Activated CD4-positive, alpha-beta T cell treated with anti-CD3 and anti-CD28 coated beads, Interleukin-2, amount 10 ng/mL, durations not matched to agents 7 days and 5 days (primary cell): ENCODE measurements at regions not wholly inside any gene's neighbourhood (a gene's known extent, or its start where the extent isn't known, plus 50 kb on each side); places are given as distances from the start of the nearest gene placed in this dataset.

Source experiments
- CTCF ChIA-PET: fragments of 350-600 bp; sonication (Branson Sonifier 250); formaldehyde crosslinking; loops from one replicate; lab custom pipeline; 2021; ENCODE audit warnings: antibody characterized with exemption; lab: Charles Lee
- POLR2A ChIA-PET: fragments of 350-600 bp; sonication (Branson Sonifier 250); formaldehyde crosslinking; loops from one replicate; lab custom pipeline; 2021; ENCODE audit warnings: antibody characterized with exemption; lab: Charles Lee
- DNase-seq: peaks from one replicate; pipeline ENCODE4 v3.0.0-alpha.2; 2020
- H3K27ac Mint-ChIP-seq: one replicate; pipeline ENCODE4 v1.8.0; 2021; ENCODE audit warnings: mild to moderate bottlenecking, moderate library complexity, mixed read lengths
- H3K27me3 Mint-ChIP-seq: one replicate; pipeline ENCODE4 v1.8.0; 2021; ENCODE audit warnings: mixed read lengths
- H3K36me3 Mint-ChIP-seq: one replicate; pipeline ENCODE4 v1.8.0; 2021; ENCODE audit warnings: low read depth, mixed read lengths
- H3K4me1 Mint-ChIP-seq: one replicate; pipeline ENCODE4 v1.8.0; 2021; ENCODE audit warnings: mixed read lengths
- H3K4me3 Mint-ChIP-seq: one replicate; pipeline ENCODE4 v1.8.0; 2021; ENCODE audit warnings: mild to moderate bottlenecking, moderate library complexity, mixed read lengths
- H3K9me3 Mint-ChIP-seq: one replicate; pipeline ENCODE4 v1.8.0; 2021; ENCODE audit warnings: mixed read lengths

DNA sequence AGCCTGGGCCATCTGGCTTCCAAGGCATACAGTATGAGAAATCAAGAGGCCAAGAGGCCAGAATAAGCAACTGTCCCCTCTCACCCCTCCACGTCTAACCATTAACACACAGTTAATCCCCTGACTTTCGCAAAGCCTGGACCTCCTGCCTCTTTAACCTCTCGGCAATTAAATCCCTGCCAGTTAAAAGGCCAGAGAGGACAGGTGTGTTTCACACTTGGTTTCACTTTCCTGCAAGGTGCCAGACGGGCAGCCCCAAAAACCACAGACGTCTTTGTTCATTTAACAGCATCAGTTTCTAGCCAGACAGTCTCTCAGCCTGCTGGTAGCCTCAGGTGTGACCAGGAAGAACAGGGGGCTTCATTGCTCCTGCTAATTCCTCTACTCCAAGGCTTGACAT, 91.1 kb upstream of the KIT start:
- Mint-ChIP-seq H3K27me3 (no peaks in the 10 kb centered on the region), H3K36me3 (no peaks in the 10 kb centered on the region), H3K9me3 (no peaks in the 10 kb centered on the region), H3K4me1 (peaks cover 7% of the 10 kb centered on the region), H3K4me3 (no peak overlapping the region), H3K27ac (no peak overlapping the region)
- ChIA-PET CTCF (no interaction called here), POLR2A (no interaction called here)
- peak; percentile 9 for DNase-seq

DNA sequence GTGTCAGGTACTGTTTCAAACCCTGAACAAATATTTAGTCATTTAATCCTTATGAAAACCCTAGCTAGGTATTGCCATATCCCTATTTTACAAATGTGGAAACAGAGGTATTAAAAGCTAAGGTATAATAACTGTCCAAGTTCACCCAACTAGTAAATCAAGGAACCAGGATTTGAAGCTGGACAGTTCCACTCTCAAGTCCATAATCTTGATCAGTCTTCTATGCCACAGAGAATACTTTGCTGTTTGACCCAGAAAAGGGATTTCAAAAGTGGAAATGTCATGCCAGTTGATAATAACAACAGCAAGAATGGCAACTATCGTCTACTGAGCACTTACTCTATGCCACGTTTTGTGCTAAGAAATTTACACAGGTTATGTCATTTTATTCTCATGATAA, 90.4 kb upstream of the KIT start:
- POLR2A ChIA-PET: no interaction called here
- no peaks in the 10 kb centered on the region for H3K9me3 Mint-ChIP-seq
- H3K27me3 Mint-ChIP-seq: no peaks in the 10 kb centered on the region
- no peak overlapping the region for H3K4me3 Mint-ChIP-seq
- H3K36me3 Mint-ChIP-seq: no peaks in the 10 kb centered on the region
- CTCF ChIA-PET: no interaction called here
- H3K4me1 Mint-ChIP-seq: peaks cover 7% of the 10 kb centered on the region
- no peak for DNase-seq
- H3K27ac Mint-ChIP-seq: no peak overlapping the region

DNA sequence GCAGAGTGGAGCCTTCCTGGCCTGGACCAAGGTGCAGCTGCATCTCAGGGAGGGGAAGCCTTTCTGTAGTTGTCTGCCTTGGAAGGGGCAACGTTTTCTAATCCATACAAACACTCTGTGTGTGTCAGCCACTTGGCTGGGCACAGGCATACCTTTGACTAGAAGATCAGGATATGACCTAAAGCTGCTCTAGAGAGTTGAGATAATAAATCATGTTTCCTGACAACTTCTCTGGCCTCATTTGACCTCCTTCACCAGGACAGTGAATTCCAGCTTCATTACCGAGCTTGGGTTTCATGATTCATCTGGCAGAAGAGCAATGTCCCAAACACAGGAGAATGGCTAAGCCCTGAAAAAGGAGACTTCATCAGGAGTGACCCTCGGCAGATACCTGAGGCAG, 89.6 kb upstream of the KIT start:
- Mint-ChIP-seq H3K27me3 (no peaks in the 10 kb centered on the region), H3K36me3 (no peaks in the 10 kb centered on the region), H3K4me1 (peaks cover 7% of the 10 kb centered on the region), H3K9me3 (no peaks in the 10 kb centered on the region), H3K4me3 (no peak overlapping the region), H3K27ac (no peak overlapping the region)
- ChIA-PET POLR2A (no interaction called here), CTCF (no interaction called here)
- DNase-seq: no peak

DNA sequence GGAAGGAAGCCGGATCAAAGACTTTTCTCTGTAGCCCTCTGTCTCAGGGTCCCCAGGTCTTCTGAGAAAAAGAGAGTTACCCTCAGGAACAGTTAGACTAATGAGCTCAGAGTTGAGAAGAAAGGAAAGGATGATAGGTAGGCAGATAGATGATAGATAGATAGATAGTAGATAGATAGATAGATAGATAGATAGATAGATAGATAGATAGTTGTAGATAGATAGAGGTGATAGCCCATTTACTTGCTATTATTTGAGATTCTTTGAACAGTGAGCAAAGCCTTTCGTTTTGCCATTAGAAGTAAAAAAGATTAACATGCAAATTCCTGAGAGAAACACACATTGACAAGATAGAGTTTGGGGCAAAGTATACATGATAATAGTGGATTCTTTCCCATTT, 86.9 kb upstream of the KIT start:
- ChIA-PET POLR2A (no interaction called here), CTCF (interaction anchor here (0.5 kb wide), 1 partner anchor 11 kb away, joined by 3 read pairs; no protein-coding TSS in a partner anchor)
- Mint-ChIP-seq H3K4me3 (no peak overlapping the region), H3K27ac (no peak overlapping the region), H3K27me3 (no peaks in the 10 kb centered on the region), H3K9me3 (no peaks in the 10 kb centered on the region), H3K36me3 (no peaks in the 10 kb centered on the region), H3K4me1 (peaks cover 7% of the 10 kb centered on the region)
- DNase-seq: no peak

DNA sequence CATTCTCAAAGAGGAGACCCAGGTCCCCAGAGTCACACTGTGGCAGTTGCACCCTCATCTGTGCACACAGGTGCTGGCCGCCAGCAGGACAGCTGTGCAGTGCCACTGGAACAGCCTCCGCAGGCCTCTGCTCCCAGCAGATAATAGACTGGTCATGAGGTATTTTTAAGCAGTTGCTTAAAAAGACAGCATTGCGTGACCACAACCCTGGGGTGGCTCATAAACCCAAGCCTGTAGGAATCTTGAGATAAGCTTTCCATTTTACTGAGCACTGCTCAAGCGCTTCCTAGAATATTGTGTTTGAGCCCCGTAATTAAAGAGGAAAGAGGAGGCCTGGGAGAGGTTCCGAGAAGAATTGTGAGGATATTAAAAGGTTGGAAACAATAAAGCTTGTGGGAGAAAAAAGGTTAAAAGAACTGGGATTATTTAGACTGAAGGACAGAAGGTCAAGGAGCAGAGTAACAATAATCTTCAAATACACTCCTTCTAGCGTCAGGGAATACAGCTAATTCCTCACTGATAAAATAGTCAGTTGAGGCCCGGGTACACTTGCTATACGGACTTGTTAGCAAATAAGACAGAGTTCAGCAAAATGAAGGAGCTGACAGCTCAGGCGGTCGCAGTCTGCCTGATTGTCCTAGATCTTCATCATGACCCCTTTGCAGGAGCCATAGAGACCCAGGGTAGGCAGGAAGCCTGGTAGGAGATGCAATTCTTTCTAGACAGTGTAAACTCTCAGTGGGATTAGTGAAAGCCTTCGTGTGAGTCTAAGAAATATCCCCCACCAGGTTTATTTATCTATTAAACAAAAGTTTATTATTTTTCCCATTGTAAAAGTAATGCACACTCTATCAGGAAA, 86.2 kb upstream of the KIT start:
- H3K9me3 Mint-ChIP-seq: no peaks in the 10 kb centered on the region
- no peak overlapping the region for H3K27ac Mint-ChIP-seq
- peaks cover 4% of the 10 kb centered on the region for H3K4me1 Mint-ChIP-seq
- no peak for DNase-seq
- H3K27me3 Mint-ChIP-seq: no peaks in the 10 kb centered on the region
- no peaks in the 10 kb centered on the region for H3K36me3 Mint-ChIP-seq
- no peak overlapping the region for H3K4me3 Mint-ChIP-seq
- CTCF ChIA-PET: interaction anchor here (0.5 to 0.6 kb wide), 2 partner anchors 10 to 1042 kb away, joined by 3 read pairs; no protein-coding TSS in a partner anchor
- POLR2A ChIA-PET: no interaction called here

DNA sequence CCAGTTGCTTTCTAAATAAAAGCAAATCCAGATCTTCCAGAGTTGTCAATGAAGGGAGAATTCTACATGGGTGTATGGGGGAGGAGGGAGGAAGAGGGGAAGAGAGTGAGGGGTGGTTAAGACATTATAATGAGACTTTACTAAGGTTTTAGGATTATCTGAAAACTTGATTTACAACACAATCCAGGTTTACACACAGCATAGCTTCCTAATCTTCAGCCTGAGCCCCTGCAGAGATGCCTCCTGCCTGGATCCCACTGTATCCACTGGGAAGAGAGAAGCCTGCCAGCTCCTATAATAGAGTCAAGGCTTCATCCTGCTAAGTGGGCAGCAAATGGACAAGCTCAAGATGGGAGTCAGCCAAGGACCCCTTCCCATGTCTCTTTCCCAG, 85.6 kb upstream of the KIT start:
- CTCF ChIA-PET: interaction anchor here (0.6 kb wide), 1 partner anchor 1042 kb away, joined by 3 read pairs; no protein-coding TSS in a partner anchor
- no peak overlapping the region for H3K27ac Mint-ChIP-seq
- no peaks in the 10 kb centered on the region for H3K36me3 Mint-ChIP-seq
- POLR2A ChIA-PET: no interaction called here
- DNase-seq: no peak
- no peaks in the 10 kb centered on the region for H3K9me3 Mint-ChIP-seq
- no peak overlapping the region for H3K4me3 Mint-ChIP-seq
- no peaks in the 10 kb centered on the region for H3K27me3 Mint-ChIP-seq
- no peaks in the 10 kb centered on the region for H3K4me1 Mint-ChIP-seq

DNA sequence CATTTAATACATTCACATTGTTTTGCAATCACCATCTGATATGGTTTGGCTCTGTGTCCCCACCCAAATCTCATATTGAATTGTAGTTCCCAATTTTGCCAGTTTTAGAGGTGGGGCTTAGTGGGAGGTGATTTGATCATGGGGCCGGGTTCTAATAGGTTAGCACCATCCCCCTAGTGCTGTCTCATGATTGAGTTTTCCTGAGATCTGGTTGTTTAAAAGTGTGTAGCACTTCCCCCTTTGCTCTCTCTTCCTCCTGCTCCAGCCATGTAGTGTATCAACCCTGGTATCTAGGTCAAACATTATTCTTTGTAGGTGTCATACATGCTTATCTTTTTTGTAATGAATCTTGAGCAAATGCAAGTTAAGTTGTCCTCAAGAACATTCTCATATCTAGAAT, 83.3 kb upstream of the KIT start:
- Mint-ChIP-seq H3K9me3 (no peaks in the 10 kb centered on the region), H3K4me1 (no peaks in the 10 kb centered on the region), H3K4me3 (no peak overlapping the region), H3K27ac (no peak overlapping the region), H3K27me3 (peaks cover 2% of the 10 kb centered on the region), H3K36me3 (no peaks in the 10 kb centered on the region)
- no peak for DNase-seq
- POLR2A ChIA-PET: no interaction called here
- CTCF ChIA-PET: no interaction called here

DNA sequence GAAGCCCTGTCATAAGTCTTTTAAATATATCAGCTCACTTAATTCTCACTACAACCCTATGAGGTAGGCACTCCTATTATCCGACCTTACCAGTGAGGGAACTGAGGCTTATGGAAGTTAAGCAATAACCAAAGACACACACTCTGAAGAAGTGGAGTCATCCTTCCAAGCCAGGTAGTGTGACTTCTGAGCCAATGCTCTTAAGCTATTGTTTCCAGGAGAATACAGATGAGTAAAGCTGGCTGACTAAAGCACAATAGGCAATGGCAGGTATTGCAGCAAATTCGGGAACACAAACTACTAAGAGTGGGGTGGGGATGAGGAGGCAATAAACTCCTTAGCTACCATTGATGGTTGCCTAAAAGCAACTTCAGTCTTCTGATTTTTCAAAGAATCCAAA, 81.8 kb upstream of the KIT start:
- ChIA-PET POLR2A (no interaction called here), CTCF (interaction anchor here (0.8 to 1.1 kb wide), 2 partner anchors 17 to 23 kb away, joined by 3 read pairs; no protein-coding TSS in a partner anchor)
- DNase-seq: no peak
- Mint-ChIP-seq H3K9me3 (no peaks in the 10 kb centered on the region), H3K36me3 (no peaks in the 10 kb centered on the region), H3K27me3 (peaks cover 2% of the 10 kb centered on the region), H3K4me3 (no peak overlapping the region), H3K4me1 (no peaks in the 10 kb centered on the region), H3K27ac (no peak overlapping the region)

DNA sequence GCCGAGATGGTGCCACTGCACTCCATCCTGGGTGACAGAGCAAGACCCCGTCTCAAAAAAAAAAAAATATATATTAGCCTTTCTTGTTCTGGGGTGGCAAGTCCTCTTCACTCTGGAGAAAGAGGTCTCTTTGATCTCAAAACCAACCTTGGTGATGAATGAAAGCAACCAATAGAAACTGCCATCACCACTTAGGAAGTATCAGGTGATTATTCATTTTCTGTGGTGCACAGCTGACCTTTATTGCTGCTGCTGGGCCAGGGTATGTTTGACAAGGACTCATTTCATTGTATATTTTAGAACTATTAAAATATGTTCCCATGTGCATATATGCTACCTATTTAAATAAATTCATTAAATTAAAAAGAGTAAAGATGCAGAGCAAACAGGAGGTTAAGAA, 76.0 kb upstream of the KIT start:
- Mint-ChIP-seq H3K9me3 (no peaks in the 10 kb centered on the region), H3K27me3 (peaks cover 2% of the 10 kb centered on the region), H3K4me3 (no peak overlapping the region), H3K36me3 (no peaks in the 10 kb centered on the region), H3K27ac (no peak overlapping the region), H3K4me1 (no peaks in the 10 kb centered on the region)
- ChIA-PET CTCF (interaction anchor here (0.7 kb wide), 1 partner anchor 11 kb away, joined by 3 read pairs; no protein-coding TSS in a partner anchor), POLR2A (interaction anchor here (0.7 kb wide), 1 partner anchor 12 kb away, joined by 5 read pairs; no protein-coding TSS in a partner anchor)
- DNase-seq: no peak

DNA sequence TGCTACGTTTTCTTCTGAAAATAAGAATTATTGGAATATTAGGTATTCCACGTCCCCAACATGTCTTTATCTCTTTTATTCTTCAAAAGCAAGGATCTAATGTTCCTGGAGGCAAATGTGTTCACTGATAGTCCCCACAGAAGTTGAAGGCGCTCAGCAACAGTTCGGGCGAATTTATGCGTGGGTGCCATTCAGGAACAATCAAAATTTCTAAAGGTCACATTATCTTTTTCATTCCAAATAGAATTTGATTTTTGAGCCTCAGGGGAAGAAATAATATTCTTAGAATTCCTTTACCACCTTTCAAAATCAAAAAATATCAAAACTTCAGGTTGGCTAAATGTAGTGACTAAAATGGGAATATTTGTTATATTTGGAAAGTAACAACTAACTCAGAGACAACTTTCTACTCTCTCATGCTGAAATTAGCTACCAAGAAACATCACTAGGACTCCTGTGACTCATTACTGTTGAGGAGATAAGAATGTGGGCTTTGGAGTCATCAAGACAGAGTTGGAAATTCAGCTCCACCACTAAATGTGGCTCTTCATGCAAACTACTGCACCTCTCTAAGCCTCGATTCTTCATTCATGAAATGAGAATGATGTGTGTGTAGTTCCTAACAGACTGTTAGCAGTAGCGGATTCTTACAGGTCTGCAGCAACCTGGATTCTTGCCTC, 72.3 kb upstream of the KIT start:
- Mint-ChIP-seq H3K9me3 (no peaks in the 10 kb centered on the region), H3K27me3 (no peaks in the 10 kb centered on the region), H3K36me3 (no peaks in the 10 kb centered on the region), H3K27ac (no peak overlapping the region), H3K4me1 (no peaks in the 10 kb centered on the region), H3K4me3 (no peak overlapping the region)
- ChIA-PET POLR2A (no interaction called here), CTCF (no interaction called here)
- no peak for DNase-seq

DNA sequence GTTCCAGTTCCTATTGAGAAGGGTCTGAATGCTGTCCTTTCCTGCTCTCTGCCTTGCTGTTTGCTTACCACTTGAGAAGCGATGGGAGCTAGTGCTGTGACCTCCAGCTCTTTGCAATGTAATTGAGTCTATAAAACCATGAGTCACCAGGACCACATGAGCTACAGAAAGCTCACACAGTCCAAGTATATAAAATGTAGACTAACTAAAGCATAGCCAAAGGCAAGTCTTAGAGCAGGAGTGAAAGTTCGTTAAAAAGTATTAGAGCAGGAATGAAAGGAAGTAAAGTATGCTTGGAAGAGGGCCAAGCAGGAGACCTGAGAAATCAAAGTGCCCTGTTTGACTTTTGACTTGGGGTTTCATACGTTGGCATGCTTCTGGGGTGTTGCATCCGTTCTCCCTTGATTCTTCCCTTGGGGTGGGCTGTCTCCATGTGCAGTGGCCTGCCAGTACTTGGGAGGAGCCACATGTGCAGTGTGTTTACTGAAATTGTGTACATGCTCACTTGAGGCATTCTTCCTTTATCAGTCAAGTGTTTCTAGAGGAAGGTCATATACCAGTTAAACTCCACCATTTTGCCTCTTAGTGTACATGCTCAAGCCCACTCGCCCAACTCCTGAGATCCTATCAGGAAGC, 71.3 kb upstream of the KIT start:
- no peaks in the 10 kb centered on the region for H3K27me3 Mint-ChIP-seq
- H3K4me1 Mint-ChIP-seq: no peaks in the 10 kb centered on the region
- H3K36me3 Mint-ChIP-seq: no peaks in the 10 kb centered on the region
- H3K27ac Mint-ChIP-seq: no peak overlapping the region
- H3K4me3 Mint-ChIP-seq: no peak overlapping the region
- ChIA-PET CTCF (no interaction called here), POLR2A (no interaction called here)
- no peak for DNase-seq
- no peaks in the 10 kb centered on the region for H3K9me3 Mint-ChIP-seq

DNA sequence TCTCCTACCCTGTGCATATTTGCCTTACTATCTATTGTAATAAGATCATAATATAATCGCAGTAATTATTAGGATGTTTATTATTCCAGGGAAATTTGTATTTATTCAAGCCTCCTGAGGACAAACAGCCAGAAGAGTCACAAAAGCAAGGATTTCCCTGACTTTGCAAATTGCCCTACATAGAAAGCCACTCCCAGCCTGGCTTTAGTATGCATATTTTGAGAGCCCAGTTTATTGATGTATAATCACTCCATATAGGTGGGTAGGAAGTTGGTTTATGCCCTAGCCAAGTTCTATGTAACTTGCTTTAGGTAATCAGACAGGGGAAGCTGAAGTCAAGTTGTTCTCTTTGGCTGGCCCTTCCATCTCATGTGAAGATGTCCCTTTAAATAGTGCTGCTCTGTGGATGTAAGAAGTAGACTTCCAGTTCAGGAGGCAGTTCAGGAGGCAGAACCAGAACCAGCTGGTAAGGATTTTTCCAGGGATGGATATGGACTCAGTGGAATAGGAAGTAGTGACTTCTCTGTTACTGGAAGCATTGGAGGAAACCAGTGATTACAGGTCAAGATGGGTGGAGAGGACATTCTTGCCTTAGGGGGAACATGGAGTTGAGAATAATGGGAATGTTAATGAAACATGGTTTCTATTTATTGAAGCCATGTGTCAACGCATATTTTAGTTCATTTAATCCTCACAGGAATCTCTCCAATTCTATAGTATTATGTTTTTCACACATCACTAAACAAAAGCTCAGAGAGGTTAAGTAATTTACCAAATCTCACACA, 70.5 kb upstream of the KIT start:
- no peaks in the 10 kb centered on the region for H3K36me3 Mint-ChIP-seq
- no peaks in the 10 kb centered on the region for H3K4me1 Mint-ChIP-seq
- no peaks in the 10 kb centered on the region for H3K9me3 Mint-ChIP-seq
- no peaks in the 10 kb centered on the region for H3K27me3 Mint-ChIP-seq
- CTCF ChIA-PET: no interaction called here
- H3K27ac Mint-ChIP-seq: no peak overlapping the region
- no peak overlapping the region for H3K4me3 Mint-ChIP-seq
- POLR2A ChIA-PET: no interaction called here
- no peak for DNase-seq
